ENCODE measurements at regions not wholly inside any gene's neighbourhood (a gene's known extent, or its start where the extent isn't known, plus 50 kb on each side); places are given as distances from the start of the nearest gene placed in this dataset.

- no peaks in the 10 kb centered on the region for H3K27me3 ChIP-seq
- H3K4me1 ChIP-seq = peaks cover 0 to 8% of the 10 kb centered on the region in 2 donors
- H3K36me3 ChIP-seq = no peaks in the 10 kb centered on the region
- TF ChIP-seq POLR2A (IDR thresholded peaks at IDR 0.05) (no peak), CTCF (IDR thresholded peaks at IDR 0.05) (no peak)
- H3K4me3 ChIP-seq = no peak overlapping the region
- intact Hi-C loops (cut with DNase I; ENCODE audit: low total_unique reads) = no loop called here
- H3K9me3 ChIP-seq = no peaks in the 10 kb centered on the region
- no peak for DNase-seq
- no peak overlapping the region for H3K27ac ChIP-seq
These were observed 529.2 kb upstream of the ID2 start for GRCh38 chr2:8152392-8153257.

GRCh38 chr2:8153258-8153718, 528.6 kb upstream of the ID2 start:
- no peak overlapping the region for H3K4me3 ChIP-seq
- no peak overlapping the region for H3K27ac ChIP-seq
- DNase-seq = no peak
- no peak for TF ChIP-seq CTCF (IDR thresholded peaks at IDR 0.05)
- TF ChIP-seq POLR2A (IDR thresholded peaks at IDR 0.05) = no peak
- no peaks in the 10 kb centered on the region for H3K27me3 ChIP-seq
- intact Hi-C loops (cut with DNase I; ENCODE audit: low total_unique reads) = no loop called here
- no peaks in the 10 kb centered on the region for H3K9me3 ChIP-seq
- H3K36me3 ChIP-seq = no peaks in the 10 kb centered on the region
- H3K4me1 ChIP-seq = peaks cover 0 to 8% of the 10 kb centered on the region in 2 donors

- Histone ChIP-seq H3K36me3 (no peaks in the 10 kb centered on the region), H3K9me3 (no peaks in the 10 kb centered on the region), H3K4me3 (no peak overlapping the region), H3K4me1 (peaks cover 0 to 8% of the 10 kb centered on the region in 2 donors), H3K27ac (no peak overlapping the region), H3K27me3 (no peaks in the 10 kb centered on the region)
- intact Hi-C loops (cut with DNase I; ENCODE audit: low total_unique reads) = no loop called here
- no peak for DNase-seq
- TF ChIP-seq CTCF (IDR thresholded peaks at IDR 0.05) = no peak
- no peak for TF ChIP-seq POLR2A (IDR thresholded peaks at IDR 0.05)
These were observed 527.6 kb upstream of the ID2 start for GRCh38 chr2:8154270-8154669.

- Histone ChIP-seq H3K27ac (no peak overlapping the region), H3K9me3 (no peaks in the 10 kb centered on the region), H3K4me1 (peaks cover 0 to 8% of the 10 kb centered on the region in 2 donors), H3K27me3 (no peaks in the 10 kb centered on the region), H3K4me3 (no peak overlapping the region), H3K36me3 (no peaks in the 10 kb centered on the region)
- no peak for DNase-seq
- intact Hi-C loops (cut with DNase I; ENCODE audit: low total_unique reads) = no loop called here
- TF ChIP-seq CTCF (IDR thresholded peaks at IDR 0.05) (no peak), POLR2A (IDR thresholded peaks at IDR 0.05) (no peak)
These were observed 526.9 kb upstream of the ID2 start for GRCh38 chr2:8154936-8155335.

GRCh38 chr2:8157621-8158430, 524.0 kb upstream of the ID2 start:
- intact Hi-C loops (cut with DNase I; ENCODE audit: low total_unique reads) = no loop called here
- no peaks in the 10 kb centered on the region for H3K9me3 ChIP-seq
- no peak overlapping the region for H3K27ac ChIP-seq
- no peaks in the 10 kb centered on the region for H3K27me3 ChIP-seq
- no peaks in the 10 kb centered on the region for H3K4me1 ChIP-seq
- H3K4me3 ChIP-seq = no peak overlapping the region
- TF ChIP-seq POLR2A (IDR thresholded peaks at IDR 0.05) = no peak
- no peak for TF ChIP-seq CTCF (IDR thresholded peaks at IDR 0.05)
- H3K36me3 ChIP-seq = no peaks in the 10 kb centered on the region
- no peak for DNase-seq
